Right cardiac atrium (tissue), 5 donors: ENCODE measurements at regions not wholly inside any gene's neighbourhood (a gene's known extent, or its start where the extent isn't known, plus 50 kb on each side); places are given as distances from the start of the nearest gene placed in this dataset.
A peak's percentile ranks its signal among the peaks of the same experiment; 100 is the strongest.

Experiments used
- ATAC-seq, 2 donors: fragments of 200-7000 bp; cut with Tn5 transposase; one replicate each; pipeline versions ENCODE4 v1.8.0 to v1.9.1; 2020; ENCODE audit warnings: moderate library complexity in 2 of 2, mild to moderate bottlenecking in 1 of 2
- DNase-seq, 3 donors: peaks; one replicate each; pipeline ENCODE4 v3.0.0-alpha.2; 2020
- H3K27ac ChIP-seq: one replicate; pipeline ENCODE4 v1.5.1; 2013; ENCODE audit warnings: mild to moderate bottlenecking, low read length, control low read depth, moderate library complexity
- H3K27me3 ChIP-seq: one replicate; pipeline ENCODE4 v1.6.1; 2013; ENCODE audit not compliant: control insufficient read depth, insufficient read depth
- H3K4me1 ChIP-seq: one replicate; pipeline ENCODE4 v1.6.1; 2013; ENCODE audit warnings: low read length; ENCODE audit not compliant: control insufficient read depth, insufficient read depth
- H3K4me3 ChIP-seq: one replicate; pipeline ENCODE4 v1.5.1; 2013; ENCODE audit warnings: low read length, control low read depth
- H3K9me3 ChIP-seq: one replicate; pipeline ENCODE4 v1.6.1; 2013; ENCODE audit warnings: low read length; ENCODE audit not compliant: control insufficient read depth
- WGBS: extraction: QIAGEN DNeasy Blood & Tissue Kit; methylation state at CpG from one replicate; pipeline ENCODE4 v1.1.7; 2013; 5-methylcytosine and 5-hydroxymethylcytosine counted together
- intact Hi-C, 4 donors: fragments of 100-400 bp; cut with DNase I; formaldehyde crosslinking; loops; one replicate each; pipeline versions ENCODE4 v1.11.0 to v1.14.0; 2022 to 2023
- donor health status: healthy with polysubstance abuse.
- donor health status: DM: no; HTN: yes; CAD: no.
- donor health status: DM: no; HTN: no; CAD: no.
- donor health status: DM: no; HTN: yes; CAD: no; lungs with severe emphysema.
- donor health status: DM: yes; HTN: yes; CAD: no.

GRCh38 chr11:28674433-28675103 is 566.4 kb downstream of the METTL15 start:
- Histone ChIP-seq H3K4me3 (no peak overlapping the region), H3K27me3 (no peaks in the 10 kb centered on the region), H3K4me1 (no peaks in the 10 kb centered on the region), H3K27ac (no peak overlapping the region), H3K9me3 (no peaks in the 10 kb centered on the region)
- 71% methylated on average over 7 of the region's 7 CpGs for WGBS
- peak in 2 of 3 donors; percentile 27 to 39 for DNase-seq
- intact Hi-C loops, result no loop called here
- ATAC-seq, result no peak

- intact Hi-C loops, result no loop called here
- ATAC-seq (no peak), DNase-seq (no peak)
- Histone ChIP-seq H3K4me3 (no peak overlapping the region), H3K27me3 (no peaks in the 10 kb centered on the region), H3K9me3 (no peaks in the 10 kb centered on the region), H3K27ac (no peak overlapping the region), H3K4me1 (no peaks in the 10 kb centered on the region)
- WGBS, result 86% methylated on average over 11 of the region's 11 CpGs
Observed at GRCh38 chr11:28673691-28674432, 565.7 kb downstream of the METTL15 start.

- 61% methylated on average over 4 of the region's 4 CpGs for WGBS
Observed at GRCh38 chr11:28671274-28671673, 563.1 kb downstream of the METTL15 start.

GRCh38 chr11:28666632-28667031 is 558.4 kb downstream of the METTL15 start:
- ATAC-seq (no peak), DNase-seq (no peak)
- no peaks in the 10 kb centered on the region for H3K27me3 ChIP-seq
- H3K4me3 ChIP-seq, result no peak overlapping the region
- 73% methylated on average over 6 of the region's 6 CpGs for WGBS
- no peak overlapping the region for H3K27ac ChIP-seq
- intact Hi-C loops, result no loop called here
- H3K9me3 ChIP-seq, result no peaks in the 10 kb centered on the region
- no peaks in the 10 kb centered on the region for H3K4me1 ChIP-seq

More at GRCh38 chr11:28671274-28671673, 563.1 kb downstream of the METTL15 start:
- no peak overlapping the region for H3K4me3 ChIP-seq
- DNase-seq, result no peak
- H3K27me3 ChIP-seq, result no peaks in the 10 kb centered on the region
- H3K4me1 ChIP-seq, result no peaks in the 10 kb centered on the region
- no peaks in the 10 kb centered on the region for H3K9me3 ChIP-seq
- intact Hi-C loops, result no loop called here
- no peak overlapping the region for H3K27ac ChIP-seq
- ATAC-seq, result no peak

GRCh38 chr11:28659716-28660348 is 551.6 kb downstream of the METTL15 start:
- WGBS, result 90% methylated on average over 1 of the region's 1 CpG
- Histone ChIP-seq H3K4me1 (no peaks in the 10 kb centered on the region), H3K27ac (no peak overlapping the region), H3K27me3 (no peaks in the 10 kb centered on the region), H3K4me3 (no peak overlapping the region), H3K9me3 (no peaks in the 10 kb centered on the region)
- intact Hi-C loops, result no loop called here
- DNase-seq (no peak), ATAC-seq (no peak)

- H3K27me3 ChIP-seq, result no peaks in the 10 kb centered on the region
- H3K4me3 ChIP-seq, result no peak overlapping the region
- H3K4me1 ChIP-seq, result no peaks in the 10 kb centered on the region
- DNase-seq (no peak), ATAC-seq (no peak)
- intact Hi-C loops, result no loop called here
- no peak overlapping the region for H3K27ac ChIP-seq
- 42% methylated on average over 5 of the region's 5 CpGs for WGBS
- no peaks in the 10 kb centered on the region for H3K9me3 ChIP-seq
Observed at GRCh38 chr11:28657378-28658030, 549.3 kb downstream of the METTL15 start.

- WGBS, result 65% methylated on average over 3 of the region's 3 CpGs
- Histone ChIP-seq H3K4me1 (no peaks in the 10 kb centered on the region), H3K4me3 (no peak overlapping the region), H3K27me3 (no peaks in the 10 kb centered on the region), H3K27ac (no peak overlapping the region), H3K9me3 (no peaks in the 10 kb centered on the region)
- intact Hi-C loops, result no loop called here
- DNase-seq (no peak), ATAC-seq (no peak)
Observed at GRCh38 chr11:28654191-28654590, 546.0 kb downstream of the METTL15 start.

GRCh38 chr11:28649922-28650321 is 541.7 kb downstream of the METTL15 start:
- Histone ChIP-seq H3K4me1 (no peaks in the 10 kb centered on the region), H3K27ac (no peak overlapping the region), H3K4me3 (no peak overlapping the region), H3K9me3 (no peaks in the 10 kb centered on the region), H3K27me3 (no peaks in the 10 kb centered on the region)
- DNase-seq (no peak), ATAC-seq (no peak)
- intact Hi-C loops, result no loop called here
- 79% methylated on average over 5 of the region's 5 CpGs for WGBS

- no peaks in the 10 kb centered on the region for H3K27me3 ChIP-seq
- H3K9me3 ChIP-seq, result no peaks in the 10 kb centered on the region
- WGBS, result 84% methylated on average over 2 of the region's 2 CpGs
- H3K27ac ChIP-seq, result no peak overlapping the region
- H3K4me3 ChIP-seq, result no peak overlapping the region
- intact Hi-C loops, result no loop called here
- ATAC-seq, result no peak
- no peaks in the 10 kb centered on the region for H3K4me1 ChIP-seq
- DNase-seq, result no peak
Observed at GRCh38 chr11:28636566-28636965, 528.4 kb downstream of the METTL15 start.

GRCh38 chr11:28636033-28636432 is 527.8 kb downstream of the METTL15 start:
- H3K27me3 ChIP-seq, result no peaks in the 10 kb centered on the region
- DNase-seq (no peak), ATAC-seq (no peak)
- H3K27ac ChIP-seq, result no peak overlapping the region
- WGBS, result 49% methylated on average over 4 of the region's 4 CpGs
- H3K4me1 ChIP-seq, result no peaks in the 10 kb centered on the region
- no peaks in the 10 kb centered on the region for H3K9me3 ChIP-seq
- no peak overlapping the region for H3K4me3 ChIP-seq
- intact Hi-C loops, result no loop called here

GRCh38 chr11:28632338-28632737 is 524.1 kb downstream of the METTL15 start:
- Histone ChIP-seq H3K4me3 (no peak overlapping the region), H3K9me3 (no peaks in the 10 kb centered on the region), H3K27ac (no peak overlapping the region), H3K4me1 (no peaks in the 10 kb centered on the region), H3K27me3 (no peaks in the 10 kb centered on the region)
- ATAC-seq, result no peak
- intact Hi-C loops, result no loop called here
- DNase-seq, result no peak
- 86% methylated on average over 2 of the region's 2 CpGs for WGBS
